Endothelial cell of umbilical vein (primary cell): ENCODE measurements at regions not wholly inside any gene's neighbourhood (a gene's known extent, or its start where the extent isn't known, plus 50 kb on each side); places are given as distances from the start of the nearest gene placed in this dataset.

ENCODE experiments used
- BruUV-seq: library from RNA; stranded (reverse); fragments of 400-500 nt; replicated peaks from 2 replicates; lab custom pipeline; 2021; lab: Mats Ljungman, UMichigan
- CTCF ChIA-PET: fragments of 300-600, 350-600 bp; sonication (Branson Sonifier 250); formaldehyde crosslinking; loops from one replicate; lab custom pipeline; 2021; ENCODE audit warnings: antibody characterized with exemption, inconsistent platforms; lab: Charles Lee
- POLR2A ChIA-PET: fragments of 300-600, 350-600 bp; sonication (Branson Sonifier 250); formaldehyde crosslinking; loops from one replicate; lab custom pipeline; 2021; ENCODE audit warnings: antibody characterized with exemption, inconsistent platforms; lab: Charles Lee
- DNase-seq: peaks from one replicate; pipeline ENCODE4 v3.0.0-alpha.2; 2011; ENCODE audit warnings: low read depth, low spot score
- FAIRE-seq: peaks from 2 replicates; lab custom pipeline; 2011; peaks lifted over from hg19 to GRCh38; lab: Jason Lieb, UNC
- H2AFZ ChIP-seq: 2 replicates; pipeline ENCODE4 v1.6.0; 2012; ENCODE audit warnings: low read depth, low read length, control low read depth, inconsistent platforms
- H3K27ac ChIP-seq: 2 replicates; pipeline ENCODE4 v1.5.1; 2011; ENCODE audit warnings: low read depth, mild to moderate bottlenecking, control low read depth, low read length, moderate library complexity; ENCODE audit not compliant: insufficient read depth
- H3K27me3 ChIP-seq, 2 experiments: 2 replicates each; pipeline versions ENCODE4 v1.6.0 to v1.6.1; 2011; ENCODE audit warnings: low read length in 2 of 2, mixed read lengths in 1 of 2; ENCODE audit not compliant: control insufficient read depth in 2 of 2, insufficient read depth in 2 of 2
- H3K36me3 ChIP-seq, 2 experiments: 2 replicates in 1 of 2; 3 replicates in 1 of 2; pipeline ENCODE4 v1.5.1; 2011; ENCODE audit warnings: low read length in 2 of 2, mild to moderate bottlenecking in 1 of 2, moderate library complexity in 1 of 2; ENCODE audit not compliant: control insufficient read depth in 2 of 2, insufficient read depth in 2 of 2; ENCODE audit errors: extremely low read depth in 1 of 2
- H3K4me1 ChIP-seq: 3 replicates; pipeline ENCODE4 v1.5.1; 2011; ENCODE audit warnings: mild to moderate bottlenecking, low read length; ENCODE audit not compliant: control insufficient read depth, insufficient read depth; ENCODE audit errors: extremely low read depth
- H3K4me2 ChIP-seq: 2 replicates; pipeline ENCODE4 v1.6.1; 2011; ENCODE audit warnings: low read length, control low read depth, mixed read lengths; ENCODE audit not compliant: insufficient read depth
- H3K4me3 ChIP-seq, 3 experiments: fragments of 200-600 bp in 1 of 3; sonication (generic), shearing (Covaris generic) in 1 of 3; replicated peaks in 1 of 3; 2 replicates each; pipeline ENCODE4 v1.5.1; 2011 to 2016; ENCODE audit warnings: control low read depth in 3 of 3, low read length in 3 of 3, mild to moderate bottlenecking in 2 of 3, inconsistent platforms in 1 of 3, low read depth in 1 of 3, moderate library complexity in 1 of 3; ENCODE audit not compliant: insufficient read depth in 1 of 3
- H3K79me2 ChIP-seq: 2 replicates; pipeline ENCODE4 v1.6.0; 2012; ENCODE audit warnings: low read length, inconsistent platforms; ENCODE audit not compliant: control insufficient read depth, insufficient read depth
- H3K9ac ChIP-seq: replicated peaks from 2 replicates; pipeline ENCODE3; 2011; ENCODE audit warnings: low read length, control low read depth; ENCODE audit not compliant: insufficient read depth; ENCODE audit errors: extremely low read depth
- H3K9me1 ChIP-seq: replicated peaks from 3 replicates; pipeline ENCODE4 v1.6.0; 2011; ENCODE audit warnings: mild to moderate bottlenecking, low read length; ENCODE audit not compliant: control insufficient read depth, insufficient read depth; ENCODE audit errors: extremely low read depth
- H3K9me3 ChIP-seq: replicated peaks from 2 replicates; pipeline ENCODE4 v1.5.1; 2012; ENCODE audit warnings: low read length, inconsistent platforms; ENCODE audit not compliant: control insufficient read depth, insufficient read depth
- H4K20me1 ChIP-seq: replicated peaks from 2 replicates; pipeline ENCODE3; 2011; ENCODE audit warnings: mild to moderate bottlenecking, low read length; ENCODE audit not compliant: control insufficient read depth, insufficient read depth; ENCODE audit errors: extremely low read depth
- CTCF ChIP-seq, 2 donors: IDR thresholded peaks; 1 replicate in 1 of 2; 2 replicates in 1 of 2; pipeline ENCODE4 v1.5.1; 2011; ENCODE audit warnings: low read length in 2 of 2, mild to moderate bottlenecking in 2 of 2, moderate library complexity in 2 of 2, control low read depth in 1 of 2, inconsistent platforms in 1 of 2, low read depth in 1 of 2; ENCODE audit not compliant: insufficient read depth in 1 of 2; ENCODE audit errors: extremely low read depth in 1 of 2
- EZH2 ChIP-seq: IDR thresholded peaks from 2 replicates; pipeline ENCODE4 v1.6.1; 2012; ENCODE audit warnings: borderline replicate concordance, low read depth, mild to moderate bottlenecking, moderate library complexity, low read length, inconsistent platforms; ENCODE audit not compliant: severe bottlenecking
- FOS ChIP-seq: IDR thresholded peaks from 2 replicates; pipeline ENCODE4 v1.6.1; 2011; ENCODE audit warnings: mild to moderate bottlenecking, low read length, moderate library complexity, borderline replicate concordance; ENCODE audit not compliant: insufficient read depth
- GATA2 ChIP-seq: IDR thresholded peaks from 2 replicates; pipeline ENCODE4 v1.7.0; 2011; ENCODE audit warnings: low read depth, mild to moderate bottlenecking, moderate library complexity, mixed read lengths, low read length; ENCODE audit not compliant: insufficient read length, insufficient read depth
- JUN ChIP-seq: IDR thresholded peaks from 2 replicates; pipeline ENCODE4 v1.6.1; 2011; ENCODE audit warnings: borderline replicate concordance, low read depth; ENCODE audit not compliant: insufficient read length, insufficient read depth
- MAX ChIP-seq: IDR thresholded peaks from 2 replicates; pipeline ENCODE4 v1.6.1; 2011; ENCODE audit not compliant: insufficient read depth, insufficient read length
- MYC ChIP-seq: IDR thresholded peaks from one replicate; pipeline ENCODE4 v1.6.1; 2011; ENCODE audit warnings: mild to moderate bottlenecking, low read depth, low read length
- POLR2A ChIP-seq: IDR thresholded peaks from 2 replicates; pipeline ENCODE4 v1.6.1; 2012; ENCODE audit warnings: low read depth, mild to moderate bottlenecking, control low read depth, low read length
- POLR2AphosphoS5 ChIP-seq: IDR thresholded peaks from 2 replicates; pipeline ENCODE4 v1.6.1; 2012; ENCODE audit warnings: low read depth, mild to moderate bottlenecking, control low read depth, low read length, moderate library complexity; ENCODE audit not compliant: insufficient read depth
- dilution Hi-C: fragments of 300-500 bp; cut with MboI; formaldehyde crosslinking; loops from one replicate; pipeline ENCODE4 v1.15.0; 2019; ENCODE audit warnings: low sequenced_read_pairs; ENCODE audit not compliant: extremely low pct_ligation_motif_present
- intact Hi-C: fragments of 100-400 bp; cut with micrococcal nuclease; formaldehyde crosslinking; loops from one replicate; pipeline ENCODE4 v1.10.0; 2022

- Histone ChIP-seq H3K4me2 (no peak overlapping the region), H3K79me2 (no peaks in the 10 kb centered on the region), H3K4me1 (no peaks in the 10 kb centered on the region), H3K27ac (no peak overlapping the region), H3K9me3 (no peaks in the 10 kb centered on the region), H3K4me3 (no peak overlapping the region), H3K9ac (no peak overlapping the region), H4K20me1 (no peaks in the 10 kb centered on the region), H3K9me1 (no peaks in the 10 kb centered on the region), H2AFZ (no peak overlapping the region), H3K36me3 (no peaks in the 10 kb centered on the region), H3K27me3 (peaks cover 26 to 35% of the 10 kb centered on the region in 2 experiments)
- no peak for TF ChIP-seq POLR2AphosphoS5
- no peak for TF ChIP-seq GATA2
- TF ChIP-seq MYC = no peak
- dilution Hi-C loops (no loop called here), intact Hi-C loops (no loop called here)
- ChIA-PET CTCF (interaction anchor here (1.0 to 1.6 kb wide), 3 partner anchors 10 to 757 kb away, joined by 3 read pairs; no protein-coding TSS in a partner anchor), POLR2A (no interaction called here)
- no TSS peak for BruUV-seq
- DNase-seq (peak; percentile 15), FAIRE-seq (no peak)
Measured at GRCh38 chr5:113692891-113693457, 179.5 kb downstream of the YTHDC2 start.

GRCh38 chr5:113693701-113694100 lies 180.2 kb downstream of the YTHDC2 start:
- CTCF ChIA-PET = interaction anchor here (1.0 to 1.6 kb wide), 3 partner anchors 11 to 756 kb away, joined by 3 read pairs; no protein-coding TSS in a partner anchor

More at GRCh38 chr5:113693701-113694100, 180.2 kb downstream of the YTHDC2 start:
- BruUV-seq = no TSS peak
- peaks cover 26 to 35% of the 10 kb centered on the region in 2 experiments for H3K27me3 ChIP-seq
- no peak for DNase-seq
- H3K9me3 ChIP-seq = no peaks in the 10 kb centered on the region
- no peak overlapping the region for H3K9ac ChIP-seq
- H3K27ac ChIP-seq = no peak overlapping the region
- H3K9me1 ChIP-seq = no peaks in the 10 kb centered on the region
- H2AFZ ChIP-seq = no peak overlapping the region
- POLR2A ChIA-PET = no interaction called here
- no peaks in the 10 kb centered on the region for H4K20me1 ChIP-seq
- no peaks in the 10 kb centered on the region for H3K79me2 ChIP-seq
- no peak for FAIRE-seq
- TF ChIP-seq JUN (no peak), EZH2 (no peak), FOS (no peak), POLR2A (no peak), MYC (no peak), MAX (no peak), POLR2AphosphoS5 (no peak), GATA2 (no peak), CTCF (IDR thresholded peaks at IDR 0.05; ENCODE audit: extremely low read depth in 1 of 2, insufficient read depth in 1 of 2, low read depth in 1 of 2, low read length in 2 of 2) (no peak)
- dilution Hi-C loops (no loop called here), intact Hi-C loops (no loop called here)
- no peaks in the 10 kb centered on the region for H3K4me1 ChIP-seq
- H3K4me2 ChIP-seq = no peak overlapping the region
- no peaks in the 10 kb centered on the region for H3K36me3 ChIP-seq
- H3K4me3 ChIP-seq = no peak overlapping the region
